ENCODE measurements at regions not wholly inside any gene's neighbourhood (a gene's known extent, or its start where the extent isn't known, plus 50 kb on each side); places are given as distances from the start of the nearest gene placed in this dataset.

GRCh38 chr4:3358656-3359055 is 65.8 kb downstream of the RGS12 start:
- no peak for TF ChIP-seq CTCF (IDR thresholded peaks at IDR 0.05)
- H3K27ac ChIP-seq, result no peak overlapping the region
- no peak overlapping the region for H3K4me3 ChIP-seq
- no peak for DNase-seq (ENCODE audit: low spot score)

- no peak overlapping the region for H3K27ac ChIP-seq
- no peak for TF ChIP-seq CTCF (IDR thresholded peaks at IDR 0.05)
- DNase-seq (ENCODE audit: low spot score), result peak; percentile 41
- no peak overlapping the region for H3K4me3 ChIP-seq
Observed at GRCh38 chr4:3360777-3361176, 68.0 kb downstream of the RGS12 start.

- H3K4me3 ChIP-seq, result no peak overlapping the region
- no peak for TF ChIP-seq CTCF (IDR thresholded peaks at IDR 0.05)
- peak; percentile 62 for DNase-seq (ENCODE audit: low spot score)
- H3K27ac ChIP-seq, result no peak overlapping the region
Observed at GRCh38 chr4:3361406-3361805, 68.6 kb downstream of the RGS12 start.

- no peak for TF ChIP-seq CTCF (IDR thresholded peaks at IDR 0.05)
- DNase-seq (ENCODE audit: low spot score), result peak; percentile 55
- Histone ChIP-seq H3K27ac (no peak overlapping the region), H3K4me3 (no peak overlapping the region)
Observed at GRCh38 chr4:3361896-3362295, 69.1 kb downstream of the RGS12 start.

GRCh38 chr4:3362431-3363287 is 69.8 kb downstream of the RGS12 start:
- peak; percentile 46 for DNase-seq (ENCODE audit: low spot score)
- Histone ChIP-seq H3K27ac (no peak overlapping the region), H3K4me3 (no peak overlapping the region)
- TF ChIP-seq CTCF (IDR thresholded peaks at IDR 0.05), result no peak

GRCh38 chr4:3363411-3364141 is 70.8 kb downstream of the RGS12 start:
- peak; percentile 65 for DNase-seq (ENCODE audit: low spot score)
- no peak overlapping the region for H3K4me3 ChIP-seq
- no peak for TF ChIP-seq CTCF (IDR thresholded peaks at IDR 0.05)
- H3K27ac ChIP-seq, result no peak overlapping the region

Measured in coronary artery (tissue), 2 donors.